GM12872 (cell line): ENCODE measurements at regions not wholly inside any gene's neighbourhood (a gene's known extent, or its start where the extent isn't known, plus 50 kb on each side); places are given as distances from the start of the nearest gene placed in this dataset.

Source experiments
- TF ChIP-seq, protein P1 (sequence below): IDR thresholded peaks from 3 replicates; pipeline ENCODE4 v1.5.1; 2011; ENCODE audit warnings: low read depth, mild to moderate bottlenecking, low read length, moderate library complexity; ENCODE audit not compliant: insufficient read depth

DNA sequence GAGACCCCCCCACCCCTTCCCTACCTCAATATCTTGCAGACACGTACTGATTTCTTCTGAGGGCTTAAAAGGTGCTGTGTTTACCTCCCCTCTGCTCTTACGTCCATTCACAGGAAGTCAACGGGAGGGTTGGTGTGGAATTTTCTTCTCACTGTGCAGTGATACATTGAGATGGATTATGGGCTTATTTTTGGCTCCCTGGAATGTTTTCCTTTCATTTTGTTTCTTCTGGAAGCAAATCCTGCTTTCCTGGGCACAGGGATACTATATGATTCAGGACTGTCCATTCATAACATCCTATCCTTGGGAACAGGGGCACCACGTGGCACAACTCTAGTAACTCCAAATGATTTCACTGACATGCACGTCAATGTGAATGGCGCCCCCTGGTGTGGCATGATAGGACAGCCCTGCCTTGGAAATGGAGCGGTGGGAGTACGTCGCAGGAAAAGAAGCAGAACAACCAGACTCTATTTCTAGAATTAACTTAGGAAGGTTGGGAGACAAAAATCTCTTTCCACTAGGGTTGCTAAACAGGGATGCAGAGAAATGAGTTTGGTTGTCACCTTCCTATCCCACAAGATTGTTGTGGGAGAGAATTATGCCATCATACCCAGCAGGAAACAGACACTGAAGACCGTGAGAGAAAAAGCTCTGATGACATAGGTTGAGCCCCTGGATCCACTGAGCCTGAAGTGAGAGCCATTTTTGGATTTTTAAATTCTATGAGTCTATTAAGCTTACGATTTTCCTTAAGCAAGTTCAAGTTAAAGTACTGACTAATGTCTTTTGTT, 146.5 kb upstream of the RAG2 start:
- TF ChIP-seq, protein P1, sequence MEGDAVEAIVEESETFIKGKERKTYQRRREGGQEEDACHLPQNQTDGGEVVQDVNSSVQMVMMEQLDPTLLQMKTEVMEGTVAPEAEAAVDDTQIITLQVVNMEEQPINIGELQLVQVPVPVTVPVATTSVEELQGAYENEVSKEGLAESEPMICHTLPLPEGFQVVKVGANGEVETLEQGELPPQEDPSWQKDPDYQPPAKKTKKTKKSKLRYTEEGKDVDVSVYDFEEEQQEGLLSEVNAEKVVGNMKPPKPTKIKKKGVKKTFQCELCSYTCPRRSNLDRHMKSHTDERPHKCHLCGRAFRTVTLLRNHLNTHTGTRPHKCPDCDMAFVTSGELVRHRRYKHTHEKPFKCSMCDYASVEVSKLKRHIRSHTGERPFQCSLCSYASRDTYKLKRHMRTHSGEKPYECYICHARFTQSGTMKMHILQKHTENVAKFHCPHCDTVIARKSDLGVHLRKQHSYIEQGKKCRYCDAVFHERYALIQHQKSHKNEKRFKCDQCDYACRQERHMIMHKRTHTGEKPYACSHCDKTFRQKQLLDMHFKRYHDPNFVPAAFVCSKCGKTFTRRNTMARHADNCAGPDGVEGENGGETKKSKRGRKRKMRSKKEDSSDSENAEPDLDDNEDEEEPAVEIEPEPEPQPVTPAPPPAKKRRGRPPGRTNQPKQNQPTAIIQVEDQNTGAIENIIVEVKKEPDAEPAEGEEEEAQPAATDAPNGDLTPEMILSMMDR: peak; percentile 82

DNA sequence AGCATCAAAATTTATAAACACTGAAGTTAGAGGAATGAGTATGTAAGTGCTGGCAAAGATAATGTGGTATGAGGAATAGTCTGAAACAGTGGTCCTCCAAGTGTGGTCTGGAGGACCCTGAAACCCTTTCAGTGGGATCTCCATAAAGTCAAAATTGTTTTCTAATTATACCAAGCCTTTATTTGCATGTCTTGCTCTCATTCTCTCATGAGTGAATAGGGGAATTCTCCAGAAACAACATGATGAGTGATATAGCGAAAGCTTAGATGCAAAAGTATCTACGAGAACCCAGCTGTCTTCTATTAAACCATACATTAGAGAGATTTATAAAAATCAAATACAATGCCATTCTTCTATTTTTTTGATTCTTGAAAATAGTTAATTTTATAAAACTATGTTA, 145.0 kb upstream of the RAG2 start:
- TF ChIP-seq, protein P1: no peak

DNA sequence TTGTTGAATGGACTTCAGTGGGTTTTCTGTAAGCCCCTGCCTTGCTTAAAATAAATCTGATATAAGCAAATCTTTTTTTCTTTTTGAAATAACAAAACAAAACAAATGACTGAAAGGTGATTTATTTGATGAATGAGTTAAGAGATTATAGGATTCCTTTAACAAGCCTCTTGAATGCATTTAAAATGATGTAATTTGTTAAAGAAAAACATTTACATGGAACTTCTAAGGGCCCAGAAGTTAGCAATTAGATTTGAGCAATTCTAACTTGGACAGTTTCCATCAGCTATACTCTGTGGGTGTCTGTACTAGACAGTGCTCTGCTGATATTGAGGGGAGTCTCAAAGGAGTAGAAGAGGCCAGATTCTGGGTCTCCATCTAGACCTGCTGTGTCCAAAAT, 143.5 kb upstream of the RAG2 start:
- TF ChIP-seq, protein P1: no peak

DNA sequence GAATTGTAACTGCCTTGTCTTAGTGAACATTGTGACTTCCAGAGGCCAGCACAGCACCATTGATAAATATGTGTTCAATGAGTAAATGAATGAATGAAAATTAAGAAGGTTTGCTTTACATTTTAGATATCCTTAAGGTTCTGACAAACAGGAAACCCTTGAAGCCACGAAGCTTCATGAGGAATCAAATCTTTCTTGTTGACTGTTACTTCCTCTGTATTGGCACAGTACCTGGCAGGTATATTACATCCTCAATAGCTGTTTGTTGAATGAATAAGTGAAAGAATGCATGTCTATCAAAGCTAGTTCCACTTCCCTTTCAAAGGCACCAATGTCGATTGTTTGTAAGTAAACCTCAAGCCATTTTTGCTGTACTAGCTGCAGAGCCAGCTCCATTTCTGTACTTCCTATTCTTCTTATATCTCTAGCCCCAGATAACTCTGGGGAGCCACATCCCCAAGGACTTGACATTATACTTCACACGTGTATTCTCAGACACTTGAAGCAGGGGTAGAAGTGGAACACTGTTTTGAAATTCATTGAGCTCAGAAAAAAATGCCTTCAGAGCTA, 140.3 kb upstream of the RAG2 start:
- TF ChIP-seq, protein P1: no peak

DNA sequence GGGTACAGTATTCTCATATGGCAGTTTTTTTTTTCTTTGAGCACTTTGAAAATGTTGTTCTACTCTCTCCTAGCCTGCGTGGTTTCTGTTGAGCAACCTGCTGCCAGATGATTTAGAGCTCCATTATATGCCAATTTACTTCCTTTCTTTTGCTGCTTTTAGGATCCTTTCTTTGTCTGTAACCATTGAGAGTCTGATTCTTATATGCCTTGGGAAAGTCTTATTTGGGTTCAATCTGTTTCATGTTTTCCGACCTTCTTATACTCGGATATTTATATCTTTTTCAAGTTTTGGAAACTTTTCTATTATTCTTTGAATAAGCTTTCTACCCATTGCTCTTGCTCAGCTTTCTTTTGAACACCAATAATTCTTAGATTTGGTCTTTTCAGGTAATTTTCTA, 138.1 kb upstream of the RAG2 start:
- TF ChIP-seq, protein P1: no peak

DNA sequence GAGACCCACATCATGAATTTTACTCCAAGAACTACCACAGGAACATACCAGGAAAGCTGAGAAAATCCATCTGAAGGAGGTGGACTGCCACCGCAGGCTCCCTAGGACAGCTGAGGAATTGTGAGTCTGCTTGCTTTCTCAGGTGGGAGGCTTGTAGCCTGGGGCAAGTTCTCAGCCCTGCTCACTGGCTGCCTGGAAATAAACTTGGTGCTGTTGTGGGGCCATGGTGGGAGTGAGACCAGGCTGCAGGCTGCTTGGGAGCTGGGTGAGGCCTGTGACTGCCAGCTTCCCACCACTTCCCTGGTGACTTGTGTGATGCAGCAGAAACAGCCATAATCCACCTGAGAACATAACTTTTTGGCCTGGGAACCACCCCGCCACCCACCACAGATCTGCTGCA, 132.7 kb upstream of the RAG2 start:
- TF ChIP-seq, protein P1: no peak

DNA sequence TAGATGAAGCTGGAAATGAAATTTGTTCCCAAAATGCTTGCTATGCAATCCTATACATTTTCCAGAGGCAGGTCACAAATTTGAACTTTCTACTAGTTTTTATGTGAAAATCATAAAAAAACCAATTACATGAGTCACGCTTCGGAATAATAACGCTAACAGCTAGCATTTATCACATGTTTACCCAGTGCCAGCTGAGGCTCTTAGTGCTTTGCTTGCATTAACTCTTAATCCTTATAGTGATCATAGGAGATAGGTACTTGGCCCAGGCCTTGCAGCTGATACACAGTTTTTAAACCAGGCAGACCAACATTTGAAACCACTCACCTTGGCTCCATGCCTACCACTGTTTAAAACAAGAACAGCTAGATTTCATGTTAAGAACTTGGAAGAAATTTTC, 131.8 kb upstream of the RAG2 start:
- TF ChIP-seq, protein P1: no peak
